Heart left ventricle (tissue), 13 donors: ENCODE measurements at regions not wholly inside any gene's neighbourhood (a gene's known extent, or its start where the extent isn't known, plus 50 kb on each side); places are given as distances from the start of the nearest gene placed in this dataset.

Experiments
- CTCF ChIP-seq, 12 donors: fragments of 200-600 bp; sonication (generic) in 4 of 12; IDR thresholded peaks; one replicate each; pipeline versions ENCODE4 v1.5.0 to v1.8.0; 2018 to 2022; ENCODE audit warnings: antibody characterized with exemption in 12 of 12, mild to moderate bottlenecking in 5 of 12
- POLR2A ChIP-seq, 2 donors: fragments of 450-650 bp; IDR thresholded peaks; one replicate each; pipeline ENCODE4 v1.6.1; 2017; ENCODE audit warnings: antibody characterized with exemption in 2 of 2, mild to moderate bottlenecking in 2 of 2, moderate library complexity in 2 of 2
- donor health status: ischemic (EF 13 %, LVEDD 7.1; RV severe dilation, severe dysfunction).
- donor health status: DM: no; HTN: yes; CAD: no.
- donor health status: DM: no; HTN: no; CAD: no.
- donor health status: ischemic (EF 25% LVEDD 6.9; RV normal size, moderate dysfunction).
- donor health status: ischemic (EF 25% LVEDD 5.7; RV mildly dilated, moderate dysfunction).
- donor health status: ischemic (EF 35%, LVEDD 5.7; RV mildly dilated, moderate dysfunction).
- donor health status: nonischemic (EF 11% LVEDD 7.7; RV severe dilation, severe dysfunction).
- donor health status: DM: yes; HTN: yes; CAD: no.
- donor health status: PGD.
- donor health status: ischemic (EF 29% LVEDD 5.4; RV normal size, mild dysfunction).
- donor health status: nonischemic (EF 23%, LVEDD 6.1; RV moderate dilation, normal function).

GRCh38 chr2:224213396-224213795 is 174.3 kb upstream of the SERPINE2 start:
- no peak for TF ChIP-seq CTCF (IDR thresholded peaks at IDR 0.05)
- TF ChIP-seq POLR2A (IDR thresholded peaks at IDR 0.05): no peak
